ENCODE measurements at regions not wholly inside any gene's neighbourhood (a gene's known extent, or its start where the extent isn't known, plus 50 kb on each side); places are given as distances from the start of the nearest gene placed in this dataset.
"Not testable (repeated sequence)": the region's sequence is repeated elsewhere in the genome, so short reads cannot be mapped to it uniquely, and the experiment has no call there.

GRCh38 chr15:54808321-54808720, 388.4 kb downstream of the RSL24D1 start:
- DNase-seq = no peak
- Histone ChIP-seq H3K9me3 (ENCODE audit: severe bottlenecking) (no peaks in the 10 kb centered on the region), H3K27ac (no peak overlapping the region), H3K27me3 (ENCODE audit: insufficient read depth, low read depth, severe bottlenecking) (no peaks in the 10 kb centered on the region), H3K4me3 (ENCODE audit: low read depth, low read length) (no peak overlapping the region), H3K36me3 (no peaks in the 10 kb centered on the region)
- TF ChIP-seq, protein P1, sequence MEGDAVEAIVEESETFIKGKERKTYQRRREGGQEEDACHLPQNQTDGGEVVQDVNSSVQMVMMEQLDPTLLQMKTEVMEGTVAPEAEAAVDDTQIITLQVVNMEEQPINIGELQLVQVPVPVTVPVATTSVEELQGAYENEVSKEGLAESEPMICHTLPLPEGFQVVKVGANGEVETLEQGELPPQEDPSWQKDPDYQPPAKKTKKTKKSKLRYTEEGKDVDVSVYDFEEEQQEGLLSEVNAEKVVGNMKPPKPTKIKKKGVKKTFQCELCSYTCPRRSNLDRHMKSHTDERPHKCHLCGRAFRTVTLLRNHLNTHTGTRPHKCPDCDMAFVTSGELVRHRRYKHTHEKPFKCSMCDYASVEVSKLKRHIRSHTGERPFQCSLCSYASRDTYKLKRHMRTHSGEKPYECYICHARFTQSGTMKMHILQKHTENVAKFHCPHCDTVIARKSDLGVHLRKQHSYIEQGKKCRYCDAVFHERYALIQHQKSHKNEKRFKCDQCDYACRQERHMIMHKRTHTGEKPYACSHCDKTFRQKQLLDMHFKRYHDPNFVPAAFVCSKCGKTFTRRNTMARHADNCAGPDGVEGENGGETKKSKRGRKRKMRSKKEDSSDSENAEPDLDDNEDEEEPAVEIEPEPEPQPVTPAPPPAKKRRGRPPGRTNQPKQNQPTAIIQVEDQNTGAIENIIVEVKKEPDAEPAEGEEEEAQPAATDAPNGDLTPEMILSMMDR (IDR thresholded peaks at IDR 0.05; ENCODE audit: low read depth, low read length) = no peak

- Histone ChIP-seq H3K36me3 (no peaks in the 10 kb centered on the region), H3K9me3 (ENCODE audit: severe bottlenecking) (no peaks in the 10 kb centered on the region), H3K4me3 (ENCODE audit: low read depth, low read length) (no peak overlapping the region), H3K27me3 (ENCODE audit: insufficient read depth, low read depth, severe bottlenecking) (no peaks in the 10 kb centered on the region), H3K27ac (no peak overlapping the region)
- DNase-seq = no peak
- TF ChIP-seq, protein P1 (IDR thresholded peaks at IDR 0.05; ENCODE audit: low read depth, low read length) = no peak
These were observed 392.8 kb downstream of the RSL24D1 start for GRCh38 chr15:54803987-54804386.

DNA sequence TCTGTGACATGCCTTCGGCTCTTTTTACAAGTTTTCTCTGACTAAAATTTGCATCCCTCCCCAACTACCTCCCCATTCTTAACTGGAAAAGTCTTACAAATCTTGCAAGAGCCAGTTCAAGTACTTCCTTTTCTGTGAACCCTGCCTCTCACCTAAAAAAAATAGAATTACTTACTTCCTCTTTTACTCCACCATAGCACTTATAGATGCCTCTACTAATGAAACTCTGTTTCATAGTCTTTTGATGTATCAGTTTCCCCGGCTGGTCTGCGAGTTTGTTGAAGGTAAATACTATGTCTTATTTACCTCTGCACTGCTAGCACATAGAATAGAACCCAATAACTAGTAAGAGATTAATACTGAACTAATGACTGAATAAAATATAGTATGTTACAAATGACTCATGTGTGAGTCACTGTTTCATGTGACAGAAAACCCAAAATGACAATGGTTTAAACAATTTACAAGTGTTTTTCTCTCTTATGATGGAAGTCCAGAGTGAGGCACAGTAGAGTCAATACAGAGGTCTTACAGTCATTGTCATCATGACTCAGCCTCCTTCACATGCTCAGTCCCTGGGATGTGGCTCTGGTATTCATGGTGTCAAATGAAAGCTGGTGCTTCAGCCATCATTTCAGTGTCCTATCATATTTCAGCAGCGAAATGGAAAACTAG, 393.5 kb downstream of the RSL24D1 start:
- TF ChIP-seq, protein P1 (IDR thresholded peaks at IDR 0.05; ENCODE audit: low read depth, low read length) = no peak
- Histone ChIP-seq H3K4me3 (ENCODE audit: low read depth, low read length) (no peak overlapping the region), H3K27me3 (ENCODE audit: insufficient read depth, low read depth, severe bottlenecking) (no peaks in the 10 kb centered on the region), H3K36me3 (no peaks in the 10 kb centered on the region), H3K9me3 (ENCODE audit: severe bottlenecking) (no peaks in the 10 kb centered on the region), H3K27ac (no peak overlapping the region)
- no peak for DNase-seq

DNA sequence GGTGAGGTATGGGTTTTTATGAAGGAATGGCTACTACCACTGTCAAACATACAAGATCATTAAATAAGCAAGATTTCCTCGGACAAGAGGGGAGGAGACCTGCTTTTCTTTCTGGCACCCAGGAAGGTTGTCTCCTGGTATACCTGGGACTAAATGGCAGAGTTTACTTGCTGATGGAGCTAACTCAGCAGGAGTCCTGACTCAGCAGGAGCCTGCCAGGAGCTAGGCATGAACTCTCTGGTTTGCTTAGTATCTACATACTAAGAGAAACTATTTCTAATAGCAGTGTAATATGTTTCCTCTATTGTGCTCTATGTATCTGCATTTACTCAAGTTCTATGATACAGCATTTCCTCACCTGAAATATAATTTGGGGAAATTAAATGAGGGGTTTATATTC, 404.2 kb downstream of the RSL24D1 start:
- Histone ChIP-seq H3K27ac (no peak overlapping the region), H3K36me3 (no peaks in the 10 kb centered on the region), H3K4me3 (ENCODE audit: low read depth, low read length) (no peak overlapping the region), H3K27me3 (ENCODE audit: insufficient read depth, low read depth, severe bottlenecking) (no peaks in the 10 kb centered on the region), H3K9me3 (ENCODE audit: severe bottlenecking) (no peaks in the 10 kb centered on the region)
- TF ChIP-seq, protein P1 (IDR thresholded peaks at IDR 0.05; ENCODE audit: low read depth, low read length) = no peak
- DNase-seq = no peak

- Histone ChIP-seq H3K27me3 (ENCODE audit: insufficient read depth, low read depth, severe bottlenecking) (no peaks in the 10 kb centered on the region), H3K9me3 (ENCODE audit: severe bottlenecking) (no peaks in the 10 kb centered on the region), H3K4me3 (ENCODE audit: low read depth, low read length) (no peak overlapping the region), H3K36me3 (no peaks in the 10 kb centered on the region), H3K27ac (no peak overlapping the region)
- DNase-seq = no peak
- TF ChIP-seq, protein P1 (IDR thresholded peaks at IDR 0.05; ENCODE audit: low read depth, low read length) = no peak
These were observed 406.0 kb downstream of the RSL24D1 start for GRCh38 chr15:54790693-54791092.

- Histone ChIP-seq H3K4me3 (ENCODE audit: low read depth, low read length) (no peak overlapping the region), H3K27me3 (ENCODE audit: insufficient read depth, low read depth, severe bottlenecking) (no peaks in the 10 kb centered on the region), H3K27ac (no peak overlapping the region), H3K36me3 (no peaks in the 10 kb centered on the region), H3K9me3 (ENCODE audit: severe bottlenecking) (no peaks in the 10 kb centered on the region)
- TF ChIP-seq, protein P1 (IDR thresholded peaks at IDR 0.05; ENCODE audit: low read depth, low read length) = no peak
- DNase-seq = no peak
These were observed 407.4 kb downstream of the RSL24D1 start for GRCh38 chr15:54789376-54789775.

- not testable (repeated sequence) for H3K27me3 ChIP-seq (ENCODE audit: insufficient read depth, low read depth, severe bottlenecking); DNase-seq; H3K4me3 ChIP-seq (ENCODE audit: low read depth, low read length); H3K9me3 ChIP-seq (ENCODE audit: severe bottlenecking); H3K36me3 ChIP-seq; H3K27ac ChIP-seq
These were observed 415.5 kb downstream of the RSL24D1 start for GRCh38 chr15:54781220-54781619.

All from WERI-Rb-1 (cell line).